Type B pancreatic cell (in vitro differentiated cells): ENCODE measurements at regions not wholly inside any gene's neighbourhood (a gene's known extent, or its start where the extent isn't known, plus 50 kb on each side); places are given as distances from the start of the nearest gene placed in this dataset.

Experiments used
- DNase-seq: peaks from one replicate; pipeline ENCODE4 v3.0.0; 2021; ENCODE audit warnings: mixed read lengths; ENCODE audit not compliant: unreplicated experiment; ENCODE audit errors: extremely low spot score
- H3K27ac Mint-ChIP-seq: 2 replicates; pipeline ENCODE4 v1.8.0; 2021; ENCODE audit warnings: mild to moderate bottlenecking, mixed read lengths
- H3K27me3 Mint-ChIP-seq: 2 replicates; pipeline ENCODE4 v1.8.0; 2021; ENCODE audit warnings: mixed read lengths
- H3K36me3 Mint-ChIP-seq: 2 replicates; pipeline ENCODE4 v1.8.0; 2021; ENCODE audit warnings: mixed read lengths
- H3K4me1 Mint-ChIP-seq: one replicate; pipeline ENCODE4 v1.8.0; 2021; ENCODE audit warnings: mixed read lengths; ENCODE audit not compliant: unreplicated experiment
- H3K4me3 Mint-ChIP-seq: 2 replicates; pipeline ENCODE4 v1.8.0; 2021; ENCODE audit warnings: mild to moderate bottlenecking, mixed read lengths
- H3K9me3 Mint-ChIP-seq: 2 replicates; pipeline ENCODE4 v1.8.0; 2021; ENCODE audit warnings: mixed read lengths
- CTCF ChIP-seq: fragments of 200-600 bp; sonication (generic); conservative IDR thresholded peaks from 2 replicates; pipeline ENCODE4 v1.5.0; 2021; ENCODE audit warnings: antibody characterized with exemption, mild to moderate bottlenecking

GRCh38 chr10:71080381-71081228, 131.8 kb upstream of the UNC5B start:
- Mint-ChIP-seq H3K9me3 (no peaks in the 10 kb centered on the region), H3K4me1 (peaks cover 36% of the 10 kb centered on the region), H3K36me3 (no peaks in the 10 kb centered on the region), H3K27ac (no peak overlapping the region), H3K4me3 (no peak overlapping the region), H3K27me3 (peaks cover 19% of the 10 kb centered on the region)
- TF ChIP-seq CTCF = no peak
- peak; percentile 40 for DNase-seq

- no peaks in the 10 kb centered on the region for H3K9me3 Mint-ChIP-seq
- no peak overlapping the region for H3K27ac Mint-ChIP-seq
- DNase-seq = peak; percentile 18
- peaks cover 19% of the 10 kb centered on the region for H3K27me3 Mint-ChIP-seq
- no peak overlapping the region for H3K4me3 Mint-ChIP-seq
- H3K36me3 Mint-ChIP-seq = no peaks in the 10 kb centered on the region
- H3K4me1 Mint-ChIP-seq = peaks cover 30% of the 10 kb centered on the region
- TF ChIP-seq CTCF = no peak
Measured at GRCh38 chr10:71081229-71081560, 131.2 kb upstream of the UNC5B start.

- Mint-ChIP-seq H3K27me3 (peaks cover 19% of the 10 kb centered on the region), H3K27ac (no peak overlapping the region), H3K9me3 (no peaks in the 10 kb centered on the region), H3K4me1 (peaks cover 23% of the 10 kb centered on the region), H3K36me3 (no peaks in the 10 kb centered on the region), H3K4me3 (no peak overlapping the region)
- no peak for TF ChIP-seq CTCF
- DNase-seq = peak; percentile 49
Measured at GRCh38 chr10:71081912-71082311, 130.5 kb upstream of the UNC5B start.

GRCh38 chr10:71082960-71083715, 129.2 kb upstream of the UNC5B start:
- Mint-ChIP-seq H3K27ac (no peak overlapping the region), H3K4me1 (peaks cover 18% of the 10 kb centered on the region), H3K4me3 (no peak overlapping the region), H3K27me3 (peaks cover 17% of the 10 kb centered on the region), H3K36me3 (no peaks in the 10 kb centered on the region), H3K9me3 (no peaks in the 10 kb centered on the region)
- no peak for TF ChIP-seq CTCF
- DNase-seq = peak; percentile 52

- Mint-ChIP-seq H3K4me3 (no peak overlapping the region), H3K9me3 (no peaks in the 10 kb centered on the region), H3K36me3 (no peaks in the 10 kb centered on the region), H3K4me1 (peaks cover 18% of the 10 kb centered on the region), H3K27me3 (peaks cover 15% of the 10 kb centered on the region), H3K27ac (no peak overlapping the region)
- DNase-seq = no peak
- no peak for TF ChIP-seq CTCF
Measured at GRCh38 chr10:71083716-71083975, 128.7 kb upstream of the UNC5B start.
